HepG2 (cell line): ENCODE measurements at regions not wholly inside any gene's neighbourhood (a gene's known extent, or its start where the extent isn't known, plus 50 kb on each side); places are given as distances from the start of the nearest gene placed in this dataset.

Experiments used
- PTBP1 ChIP-seq: fragments of 200-400 bp; formaldehyde crosslinking; IDR thresholded peaks from 2 replicates; pipeline ENCODE4 v1.6.1; 2018; ENCODE audit warnings: low read length, low read depth; ENCODE audit not compliant: poor library complexity, severe bottlenecking
- SP2 ChIP-seq: sonication (generic); formaldehyde crosslinking; IDR thresholded peaks from 2 replicates; pipeline ENCODE4 v1.5.1; 2020; ENCODE audit warnings: mild to moderate bottlenecking, missing genetic modification reagents
- TF ChIP-seq, protein P1 (sequence below), 2 experiments: sonication (generic) in 1 of 2; formaldehyde crosslinking in 1 of 2; IDR thresholded peaks; 2 replicates each; pipeline versions ENCODE4 v1.6.1 to v1.9.0; 2014 to 2022; ENCODE audit warnings: antibody characterized with exemption in 1 of 2, borderline replicate concordance in 1 of 2, inconsistent platforms in 1 of 2, low read depth in 1 of 2, missing genetic modification reagents in 1 of 2
- TF ChIP-seq, protein P2 (sequence below): IDR thresholded peaks from 2 replicates; pipeline ENCODE4 v1.6.1; 2016; ENCODE audit warnings: low read depth, control low read depth
- TF ChIP-seq, protein P3 (sequence below): sonication (generic); formaldehyde crosslinking; IDR thresholded peaks from 2 replicates; pipeline ENCODE4 v1.5.0; 2020; ENCODE audit warnings: missing genetic modification reagents
- TF ChIP-seq, protein P4 (sequence below): sonication (generic); formaldehyde crosslinking; IDR thresholded peaks from 2 replicates; pipeline ENCODE4 v1.4.0; 2020; ENCODE audit warnings: missing genetic modification reagents

DNA sequence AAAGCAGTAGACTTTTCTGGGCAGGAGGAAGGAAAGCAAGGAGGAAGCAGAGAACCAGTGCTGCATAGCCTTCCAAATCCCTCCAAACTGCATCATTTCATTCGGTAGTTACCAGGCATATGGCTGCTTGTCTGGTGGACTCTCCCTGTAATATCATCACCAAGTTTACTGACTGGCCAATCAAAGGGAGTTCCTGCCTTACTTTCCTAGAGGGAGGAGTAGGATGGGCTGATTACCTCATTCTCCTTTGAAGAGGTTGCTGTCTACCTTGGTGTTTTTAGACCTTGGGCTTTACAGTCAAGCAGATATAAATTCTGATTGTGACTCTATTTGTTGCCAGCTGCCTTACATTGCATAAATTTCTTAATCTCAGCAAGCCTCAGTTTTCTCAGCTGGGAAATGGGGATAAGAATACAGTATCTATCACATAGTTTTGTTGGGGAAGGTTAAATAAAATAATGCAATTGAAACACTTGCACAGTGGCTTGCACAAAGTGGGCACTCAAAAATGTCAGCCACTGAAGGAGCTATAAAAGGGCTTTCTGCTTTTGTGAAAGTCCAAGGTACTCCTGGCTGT, 297.3 kb upstream of the PROX1 start:
- TF ChIP-seq SP2 (CRISPR knock-in tag): no peak
- TF ChIP-seq, protein P1, sequence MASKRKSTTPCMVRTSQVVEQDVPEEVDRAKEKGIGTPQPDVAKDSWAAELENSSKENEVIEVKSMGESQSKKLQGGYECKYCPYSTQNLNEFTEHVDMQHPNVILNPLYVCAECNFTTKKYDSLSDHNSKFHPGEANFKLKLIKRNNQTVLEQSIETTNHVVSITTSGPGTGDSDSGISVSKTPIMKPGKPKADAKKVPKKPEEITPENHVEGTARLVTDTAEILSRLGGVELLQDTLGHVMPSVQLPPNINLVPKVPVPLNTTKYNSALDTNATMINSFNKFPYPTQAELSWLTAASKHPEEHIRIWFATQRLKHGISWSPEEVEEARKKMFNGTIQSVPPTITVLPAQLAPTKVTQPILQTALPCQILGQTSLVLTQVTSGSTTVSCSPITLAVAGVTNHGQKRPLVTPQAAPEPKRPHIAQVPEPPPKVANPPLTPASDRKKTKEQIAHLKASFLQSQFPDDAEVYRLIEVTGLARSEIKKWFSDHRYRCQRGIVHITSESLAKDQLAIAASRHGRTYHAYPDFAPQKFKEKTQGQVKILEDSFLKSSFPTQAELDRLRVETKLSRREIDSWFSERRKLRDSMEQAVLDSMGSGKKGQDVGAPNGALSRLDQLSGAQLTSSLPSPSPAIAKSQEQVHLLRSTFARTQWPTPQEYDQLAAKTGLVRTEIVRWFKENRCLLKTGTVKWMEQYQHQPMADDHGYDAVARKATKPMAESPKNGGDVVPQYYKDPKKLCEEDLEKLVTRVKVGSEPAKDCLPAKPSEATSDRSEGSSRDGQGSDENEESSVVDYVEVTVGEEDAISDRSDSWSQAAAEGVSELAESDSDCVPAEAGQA (IDR thresholded peaks at IDR 0.05; ENCODE audit: low read depth): no peak
- TF ChIP-seq, protein P1 (CRISPR knock-in tag; IDR thresholded peaks at IDR 0.05; ENCODE audit: borderline replicate concordance): no peak
- TF ChIP-seq, protein P2, sequence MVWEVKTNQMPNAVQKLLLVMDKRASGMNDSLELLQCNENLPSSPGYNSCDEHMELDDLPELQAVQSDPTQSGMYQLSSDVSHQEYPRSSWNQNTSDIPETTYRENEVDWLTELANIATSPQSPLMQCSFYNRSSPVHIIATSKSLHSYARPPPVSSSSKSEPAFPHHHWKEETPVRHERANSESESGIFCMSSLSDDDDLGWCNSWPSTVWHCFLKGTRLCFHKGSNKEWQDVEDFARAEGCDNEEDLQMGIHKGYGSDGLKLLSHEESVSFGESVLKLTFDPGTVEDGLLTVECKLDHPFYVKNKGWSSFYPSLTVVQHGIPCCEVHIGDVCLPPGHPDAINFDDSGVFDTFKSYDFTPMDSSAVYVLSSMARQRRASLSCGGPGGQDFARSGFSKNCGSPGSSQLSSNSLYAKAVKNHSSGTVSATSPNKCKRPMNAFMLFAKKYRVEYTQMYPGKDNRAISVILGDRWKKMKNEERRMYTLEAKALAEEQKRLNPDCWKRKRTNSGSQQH (CRISPR knock-in tag): no peak
- TF ChIP-seq, protein P3, sequence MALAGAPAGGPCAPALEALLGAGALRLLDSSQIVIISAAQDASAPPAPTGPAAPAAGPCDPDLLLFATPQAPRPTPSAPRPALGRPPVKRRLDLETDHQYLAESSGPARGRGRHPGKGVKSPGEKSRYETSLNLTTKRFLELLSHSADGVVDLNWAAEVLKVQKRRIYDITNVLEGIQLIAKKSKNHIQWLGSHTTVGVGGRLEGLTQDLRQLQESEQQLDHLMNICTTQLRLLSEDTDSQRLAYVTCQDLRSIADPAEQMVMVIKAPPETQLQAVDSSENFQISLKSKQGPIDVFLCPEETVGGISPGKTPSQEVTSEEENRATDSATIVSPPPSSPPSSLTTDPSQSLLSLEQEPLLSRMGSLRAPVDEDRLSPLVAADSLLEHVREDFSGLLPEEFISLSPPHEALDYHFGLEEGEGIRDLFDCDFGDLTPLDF (CRISPR knock-in tag): no peak
- TF ChIP-seq, protein P4, sequence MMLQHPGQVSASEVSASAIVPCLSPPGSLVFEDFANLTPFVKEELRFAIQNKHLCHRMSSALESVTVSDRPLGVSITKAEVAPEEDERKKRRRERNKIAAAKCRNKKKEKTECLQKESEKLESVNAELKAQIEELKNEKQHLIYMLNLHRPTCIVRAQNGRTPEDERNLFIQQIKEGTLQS (CRISPR knock-in tag): no peak
- TF ChIP-seq PTBP1: no peak
